Peyer's patch (tissue), 4 donors: ENCODE measurements at regions not wholly inside any gene's neighbourhood (a gene's known extent, or its start where the extent isn't known, plus 50 kb on each side); places are given as distances from the start of the nearest gene placed in this dataset.
"Not testable (repeated sequence)": the region's sequence is repeated elsewhere in the genome, so short reads cannot be mapped to it uniquely, and the experiment has no call there.

Experiments
- DNase-seq, 3 donors: peaks; one replicate each; pipeline ENCODE4 v3.0.0-alpha.2; 2017 to 2019
- H3K27ac ChIP-seq, 4 donors: fragments of 200-600 bp; sonication (generic); one replicate each; pipeline ENCODE4 v1.5.1; 2016 to 2019
- H3K27me3 ChIP-seq, 2 donors: fragments of 200-600 bp; sonication (generic); one replicate each; pipeline ENCODE4 v1.5.1; 2019
- H3K36me3 ChIP-seq, 3 donors: fragments of 200-600 bp; sonication (generic); one replicate each; pipeline ENCODE4 v1.5.1; 2016 to 2019
- H3K4me1 ChIP-seq, 4 donors: fragments of 200-600 bp; sonication (generic); one replicate each; pipeline ENCODE4 v1.5.1; 2016 to 2019
- H3K4me3 ChIP-seq, 4 donors: fragments of 200-600 bp; sonication (generic); 1 replicate in 3 of 4; 2 replicates in 1 of 4; pipeline ENCODE4 v1.5.1; 2016 to 2019; ENCODE audit warnings: mild to moderate bottlenecking in 1 of 4
- H3K9me3 ChIP-seq, 4 donors: fragments of 200-600 bp; sonication (generic); one replicate each; pipeline ENCODE4 v1.5.1; 2016 to 2019; ENCODE audit warnings: mild to moderate bottlenecking in 1 of 4
- POLR2A ChIP-seq, 2 donors: fragments of 450-650 bp; IDR thresholded peaks; one replicate each; pipeline ENCODE4 v1.5.1; 2017; ENCODE audit warnings: antibody characterized with exemption in 2 of 2, mild to moderate bottlenecking in 2 of 2, moderate library complexity in 2 of 2
- TF ChIP-seq, protein P1 (sequence below), 6 experiments: fragments of 450-650 bp in 4 of 6; fragments of 200-600 bp in 2 of 6; sonication (generic) in 1 of 6; IDR thresholded peaks; one replicate each; pipeline ENCODE4 v1.5.1; 2017 to 2019; ENCODE audit warnings: antibody characterized with exemption in 6 of 6, mild to moderate bottlenecking in 3 of 6, moderate library complexity in 1 of 6

DNA sequence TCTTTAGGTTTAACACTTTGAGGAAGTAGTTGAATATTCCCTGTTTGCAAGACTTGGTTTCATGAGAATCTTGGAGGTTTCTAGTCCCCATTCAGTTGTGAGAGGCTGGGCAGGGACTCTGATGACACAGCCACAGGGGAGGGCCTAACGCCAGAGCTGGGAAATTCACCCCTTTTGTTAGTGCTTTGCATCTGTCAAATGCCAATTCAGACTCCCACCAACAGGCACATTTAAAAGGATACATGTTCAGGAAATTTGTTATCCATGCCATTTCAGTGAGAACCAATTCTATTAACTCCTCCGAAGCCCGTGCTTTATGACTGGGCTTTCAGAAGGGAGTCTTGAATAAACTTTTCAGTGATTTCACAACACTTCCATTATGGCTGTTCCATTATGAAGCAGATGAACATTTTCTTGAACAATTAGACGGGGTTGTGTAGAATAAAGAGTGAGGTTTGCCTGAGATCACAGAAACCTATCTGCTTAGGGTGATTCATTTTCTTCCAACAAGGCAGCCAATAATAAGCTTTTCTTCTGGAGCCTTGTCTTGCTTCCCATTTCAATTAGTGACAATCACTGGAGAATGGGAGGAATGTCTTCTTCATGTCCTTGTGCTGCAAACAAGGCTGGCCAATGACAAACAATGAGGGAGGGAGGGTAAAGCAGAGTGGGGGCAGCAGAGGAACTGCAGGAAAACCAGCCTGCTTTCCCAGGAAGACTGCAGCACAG lies 90.6 kb downstream of the SOX14 start:
- Histone ChIP-seq H3K27ac (no peak overlapping the region), H3K36me3 (no peaks in the 10 kb centered on the region), H3K4me3 (no peak overlapping the region), H3K27me3 (no peaks in the 10 kb centered on the region), H3K4me1 (no peaks in the 10 kb centered on the region), H3K9me3 (no peaks in the 10 kb centered on the region)
- DNase-seq, result no peak
- TF ChIP-seq, protein P1, sequence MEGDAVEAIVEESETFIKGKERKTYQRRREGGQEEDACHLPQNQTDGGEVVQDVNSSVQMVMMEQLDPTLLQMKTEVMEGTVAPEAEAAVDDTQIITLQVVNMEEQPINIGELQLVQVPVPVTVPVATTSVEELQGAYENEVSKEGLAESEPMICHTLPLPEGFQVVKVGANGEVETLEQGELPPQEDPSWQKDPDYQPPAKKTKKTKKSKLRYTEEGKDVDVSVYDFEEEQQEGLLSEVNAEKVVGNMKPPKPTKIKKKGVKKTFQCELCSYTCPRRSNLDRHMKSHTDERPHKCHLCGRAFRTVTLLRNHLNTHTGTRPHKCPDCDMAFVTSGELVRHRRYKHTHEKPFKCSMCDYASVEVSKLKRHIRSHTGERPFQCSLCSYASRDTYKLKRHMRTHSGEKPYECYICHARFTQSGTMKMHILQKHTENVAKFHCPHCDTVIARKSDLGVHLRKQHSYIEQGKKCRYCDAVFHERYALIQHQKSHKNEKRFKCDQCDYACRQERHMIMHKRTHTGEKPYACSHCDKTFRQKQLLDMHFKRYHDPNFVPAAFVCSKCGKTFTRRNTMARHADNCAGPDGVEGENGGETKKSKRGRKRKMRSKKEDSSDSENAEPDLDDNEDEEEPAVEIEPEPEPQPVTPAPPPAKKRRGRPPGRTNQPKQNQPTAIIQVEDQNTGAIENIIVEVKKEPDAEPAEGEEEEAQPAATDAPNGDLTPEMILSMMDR (IDR thresholded peaks at IDR 0.05), result no peak
- TF ChIP-seq POLR2A (IDR thresholded peaks at IDR 0.05), result no peak

DNA sequence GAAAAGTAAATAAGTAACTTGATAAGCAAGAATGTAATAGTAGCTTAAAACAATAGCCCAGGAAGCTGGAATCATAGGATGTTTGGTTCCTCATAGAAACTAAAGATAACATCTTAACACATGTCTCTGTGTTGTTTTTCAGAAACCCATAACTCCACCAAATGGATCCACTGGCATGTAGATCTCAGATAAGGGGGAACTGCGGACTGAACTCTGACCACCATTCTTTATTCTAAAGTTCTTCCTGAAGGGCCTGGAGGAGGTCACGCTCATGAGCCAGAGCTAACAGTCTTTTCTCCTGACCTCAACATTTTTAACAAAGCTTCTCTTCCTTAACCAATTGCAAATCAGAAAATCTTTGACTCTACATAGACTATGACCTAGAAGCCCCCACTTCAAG lies 101.9 kb downstream of the SOX14 start:
- Histone ChIP-seq H3K9me3 (no peaks in the 10 kb centered on the region), H3K36me3 (no peaks in the 10 kb centered on the region), H3K27me3 (no peaks in the 10 kb centered on the region), H3K4me1 (no peaks in the 10 kb centered on the region), H3K4me3 (no peak overlapping the region), H3K27ac (no peak overlapping the region)
- TF ChIP-seq, protein P1 (IDR thresholded peaks at IDR 0.05), result no peak
- TF ChIP-seq POLR2A (IDR thresholded peaks at IDR 0.05), result no peak
- DNase-seq, result no peak

DNA sequence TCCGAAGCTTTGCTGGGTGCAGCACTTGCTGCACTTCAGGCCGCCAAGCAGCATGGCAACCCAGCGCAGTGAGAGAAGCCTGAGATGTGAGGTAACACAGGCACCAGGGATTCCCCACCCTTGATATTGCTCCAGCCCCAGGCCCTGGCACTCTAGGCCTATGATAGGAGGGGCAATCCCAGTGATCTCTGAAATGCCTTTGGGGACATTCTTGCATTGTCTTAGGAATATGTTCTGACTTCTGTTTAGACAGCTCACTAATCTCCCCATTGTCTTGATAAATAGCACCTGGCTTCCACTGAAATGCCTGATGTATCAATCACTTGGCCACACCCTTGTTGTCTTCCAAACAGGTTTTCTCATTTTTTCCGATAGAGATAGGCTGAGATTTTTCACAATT lies 102.8 kb downstream of the SOX14 start:
- no peaks in the 10 kb centered on the region for H3K27me3 ChIP-seq
- DNase-seq, result no peak
- no peaks in the 10 kb centered on the region for H3K4me1 ChIP-seq
- H3K4me3 ChIP-seq, result no peak overlapping the region
- H3K9me3 ChIP-seq, result no peaks in the 10 kb centered on the region
- TF ChIP-seq POLR2A (IDR thresholded peaks at IDR 0.05), result no peak
- TF ChIP-seq, protein P1 (IDR thresholded peaks at IDR 0.05), result no peak
- no peaks in the 10 kb centered on the region for H3K36me3 ChIP-seq
- no peak overlapping the region for H3K27ac ChIP-seq

DNA sequence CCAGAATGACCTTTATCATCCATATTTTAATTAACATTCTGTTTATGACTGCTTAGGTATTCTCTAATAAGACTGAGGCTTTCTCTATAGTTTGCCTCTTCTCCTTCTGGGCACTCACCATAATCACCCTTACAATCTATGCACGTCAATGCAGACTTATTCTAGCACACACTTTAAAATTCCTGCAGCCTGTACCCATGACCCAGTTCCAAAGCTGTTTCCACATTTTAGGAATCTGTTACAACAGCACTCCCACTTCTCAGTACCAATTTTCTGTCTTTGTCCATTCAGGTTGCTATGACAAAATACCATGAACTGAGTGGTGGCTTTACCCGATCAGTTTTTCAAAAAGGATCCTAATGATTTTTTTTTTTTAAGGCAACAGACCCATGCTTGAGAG lies 103.5 kb downstream of the SOX14 start:
- TF ChIP-seq, protein P1 (IDR thresholded peaks at IDR 0.05), result no peak
- TF ChIP-seq POLR2A (IDR thresholded peaks at IDR 0.05), result no peak
- no peak overlapping the region for H3K27ac ChIP-seq
- no peaks in the 10 kb centered on the region for H3K4me1 ChIP-seq
- H3K36me3 ChIP-seq, result no peaks in the 10 kb centered on the region
- no peaks in the 10 kb centered on the region for H3K9me3 ChIP-seq
- no peak for DNase-seq
- no peak overlapping the region for H3K4me3 ChIP-seq
- H3K27me3 ChIP-seq, result no peaks in the 10 kb centered on the region

DNA sequence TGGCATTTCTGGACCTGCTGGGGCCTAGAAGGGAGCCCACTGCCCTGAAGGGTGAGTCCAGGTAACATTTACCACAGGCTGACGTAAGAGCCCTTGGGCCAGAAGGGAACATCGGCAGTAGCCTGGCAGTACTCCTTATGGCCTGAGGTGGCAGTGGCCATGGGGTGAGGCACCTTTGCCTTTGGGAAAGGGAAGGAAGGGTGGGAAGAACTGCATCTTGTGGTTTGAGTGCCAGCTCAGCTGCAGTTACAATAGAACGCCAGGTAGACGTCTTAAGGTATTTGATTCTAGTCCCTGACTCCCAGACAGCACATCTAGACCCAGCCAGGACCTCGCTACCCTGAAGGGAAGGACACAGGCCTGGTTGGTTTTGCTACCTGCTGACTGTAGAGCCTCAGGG lies 104.9 kb downstream of the SOX14 start:
- H3K27ac ChIP-seq, result no peak overlapping the region
- H3K27me3 ChIP-seq, result no peaks in the 10 kb centered on the region
- no peaks in the 10 kb centered on the region for H3K36me3 ChIP-seq
- no peak for DNase-seq
- H3K4me1 ChIP-seq, result no peaks in the 10 kb centered on the region
- no peaks in the 10 kb centered on the region for H3K9me3 ChIP-seq
- no peak overlapping the region for H3K4me3 ChIP-seq
- TF ChIP-seq, protein P1 (IDR thresholded peaks at IDR 0.05), result no peak
- TF ChIP-seq POLR2A (IDR thresholded peaks at IDR 0.05), result no peak

DNA sequence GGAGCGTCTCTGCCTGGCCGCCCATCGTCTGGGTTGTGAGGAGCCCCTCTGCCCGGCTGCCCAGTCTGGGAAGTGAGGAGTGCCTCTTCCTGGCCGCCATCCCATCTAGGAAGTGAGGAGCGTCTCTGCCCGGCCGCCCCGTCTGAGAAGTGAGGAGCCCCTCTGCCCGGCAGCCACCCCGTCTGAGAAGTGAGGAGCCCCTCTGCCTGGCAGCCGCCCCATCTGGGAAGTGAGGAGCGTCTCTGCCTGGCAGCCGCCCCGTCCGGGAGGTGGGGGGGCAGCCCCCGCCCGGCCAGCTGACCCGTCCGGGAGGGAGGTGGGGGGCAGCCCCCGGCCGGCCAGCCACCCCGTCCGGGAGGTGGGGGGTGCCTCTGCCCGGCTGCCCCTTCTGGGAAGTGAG lies 108.5 kb downstream of the SOX14 start:
- not testable (repeated sequence) for H3K4me3 ChIP-seq, H3K36me3 ChIP-seq, H3K27ac ChIP-seq, H3K27me3 ChIP-seq, DNase-seq, H3K4me1 ChIP-seq, H3K9me3 ChIP-seq

DNA sequence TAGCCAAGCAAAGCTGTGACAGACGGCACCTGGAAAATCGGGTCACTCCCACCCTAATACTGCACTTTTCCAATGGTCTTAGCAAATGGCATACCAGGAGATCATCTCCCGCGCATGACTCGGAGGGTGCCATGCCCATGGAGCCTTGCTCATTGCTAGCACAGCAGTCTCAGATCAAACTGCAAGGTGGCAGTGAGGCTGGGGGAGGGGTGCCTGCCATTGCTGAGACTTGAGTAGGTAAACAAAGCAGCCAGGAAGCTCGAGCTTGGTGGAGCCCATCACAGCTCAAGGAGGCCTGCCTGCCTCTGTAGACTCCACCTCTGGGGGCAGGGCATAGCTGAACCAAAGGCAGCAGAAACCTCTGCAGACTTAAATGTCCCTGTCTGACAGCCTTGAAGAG lies 113.1 kb upstream of the CLDN18 start:
- not testable (repeated sequence) for DNase-seq, H3K9me3 ChIP-seq, H3K4me3 ChIP-seq, H3K27ac ChIP-seq, H3K27me3 ChIP-seq, H3K36me3 ChIP-seq, H3K4me1 ChIP-seq
